Embryonic facial prominence (tissue), 1 donor: ENCODE measurements at regions not wholly inside any gene's neighbourhood (a gene's known extent, or its start where the extent isn't known, plus 50 kb on each side); places are given as distances from the start of the nearest gene placed in this dataset.
"Not testable (repeated sequence)": the region's sequence is repeated elsewhere in the genome, so short reads cannot be mapped to it uniquely, and the experiment has no call there.

ENCODE experiments used
- DNase-seq: peaks from one replicate; pipeline ENCODE4 v3.0.0-alpha.2; 2016; ENCODE audit errors: extremely low spot score

- DNase-seq, result not testable (repeated sequence)
These were observed 861.8 kb upstream of the INTU start for GRCh38 chr4:126770811-126771553.

- not testable (repeated sequence) for DNase-seq
These were observed 861.1 kb upstream of the INTU start for GRCh38 chr4:126771618-126772017.

DNA sequence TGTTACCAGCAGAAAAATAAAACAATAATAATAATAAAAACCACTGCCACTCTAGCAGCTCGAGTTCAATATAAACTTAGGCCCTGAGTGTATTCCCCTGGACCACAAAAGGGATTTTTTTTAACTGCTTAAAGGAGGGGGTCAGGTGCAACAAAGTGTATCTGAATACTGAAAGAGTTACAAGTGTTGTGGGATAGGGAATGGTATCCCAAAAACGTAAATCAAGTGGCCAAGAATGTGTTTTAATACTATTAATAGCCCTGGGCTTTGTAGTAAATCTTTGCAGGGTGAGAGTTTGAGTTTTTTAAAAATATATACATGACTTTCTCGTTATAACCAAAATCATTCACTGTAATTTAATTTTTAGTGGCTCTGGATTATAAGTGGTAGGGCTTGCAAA is 860.1 kb upstream of the INTU start:
- no peak for DNase-seq

DNA sequence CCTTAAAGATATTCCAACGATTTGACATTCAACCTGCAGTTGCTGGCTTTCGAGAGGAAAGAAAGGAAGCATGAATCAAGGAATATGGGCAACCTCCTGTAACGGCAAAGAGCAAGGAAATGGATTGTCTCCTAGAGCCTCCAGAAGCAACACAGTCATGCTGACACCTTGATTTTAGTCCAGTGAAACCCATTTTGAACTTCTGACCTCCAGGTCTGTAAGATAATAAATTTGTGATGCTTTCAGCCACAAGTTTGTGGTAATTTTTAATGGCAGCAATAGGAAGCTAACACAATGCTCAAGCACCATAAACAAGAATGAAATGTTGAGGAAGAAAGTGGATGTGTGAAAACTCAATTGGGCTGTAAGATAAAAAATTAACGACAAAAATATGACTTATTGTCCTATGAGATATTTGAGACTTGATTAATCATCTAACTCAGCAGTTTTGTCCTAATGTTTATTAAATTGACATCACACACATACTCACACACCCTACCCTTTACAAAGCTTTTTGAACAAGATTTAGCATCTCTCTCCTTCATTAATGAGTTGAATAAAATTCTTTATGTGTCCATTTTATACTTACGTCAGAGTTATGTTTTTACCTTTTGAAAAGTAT is 857.2 kb upstream of the INTU start:
- DNase-seq, result no peak

- no peak for DNase-seq
These were observed 856.4 kb upstream of the INTU start for GRCh38 chr4:126776361-126776760.

GRCh38 chr4:126777649-126778048 is 855.1 kb upstream of the INTU start:
- no peak for DNase-seq

DNA sequence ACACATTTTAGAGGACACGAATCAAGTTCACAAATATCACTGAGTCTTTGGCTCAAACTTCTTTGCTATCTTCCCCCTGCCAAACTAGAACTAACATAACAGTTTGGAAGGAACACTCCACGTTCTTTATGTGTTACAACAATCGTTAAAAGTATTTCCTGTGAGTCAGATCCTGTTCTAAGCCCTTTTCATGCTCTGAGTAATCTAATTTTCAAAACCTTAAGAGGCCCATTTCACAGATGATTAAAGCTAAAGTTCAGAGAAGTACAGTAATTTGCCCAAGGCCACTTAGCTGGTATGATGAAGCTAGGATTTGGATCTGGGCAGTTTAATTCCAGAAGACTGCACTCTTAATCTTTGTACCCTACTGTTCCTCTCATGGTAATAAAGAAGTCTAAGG is 854.4 kb upstream of the INTU start:
- DNase-seq, result no peak

DNA sequence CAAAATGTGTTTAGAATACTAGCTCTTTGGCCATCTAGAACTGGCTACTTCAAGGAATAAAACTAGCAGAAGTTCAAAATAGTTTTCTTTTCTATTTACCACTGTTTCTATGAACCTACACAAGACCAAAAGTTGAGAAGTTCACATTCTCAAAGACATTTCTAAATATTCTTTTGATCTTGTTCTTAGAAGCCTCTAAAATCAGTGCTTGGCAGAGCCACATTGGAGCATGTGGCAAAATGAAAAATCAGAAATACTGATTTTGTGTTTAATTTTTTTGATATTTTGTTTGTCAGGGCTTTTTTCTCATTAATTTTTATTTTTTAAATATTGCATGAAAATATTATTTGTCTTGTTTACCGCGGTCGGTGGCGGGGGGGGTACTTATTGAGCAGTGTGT is 853.8 kb upstream of the INTU start:
- DNase-seq, result no peak

GRCh38 chr4:126779436-126780166 is 853.2 kb upstream of the INTU start:
- DNase-seq, result no peak

- no peak for DNase-seq
These were observed 849.6 kb upstream of the INTU start for GRCh38 chr4:126783191-126783590.

DNA sequence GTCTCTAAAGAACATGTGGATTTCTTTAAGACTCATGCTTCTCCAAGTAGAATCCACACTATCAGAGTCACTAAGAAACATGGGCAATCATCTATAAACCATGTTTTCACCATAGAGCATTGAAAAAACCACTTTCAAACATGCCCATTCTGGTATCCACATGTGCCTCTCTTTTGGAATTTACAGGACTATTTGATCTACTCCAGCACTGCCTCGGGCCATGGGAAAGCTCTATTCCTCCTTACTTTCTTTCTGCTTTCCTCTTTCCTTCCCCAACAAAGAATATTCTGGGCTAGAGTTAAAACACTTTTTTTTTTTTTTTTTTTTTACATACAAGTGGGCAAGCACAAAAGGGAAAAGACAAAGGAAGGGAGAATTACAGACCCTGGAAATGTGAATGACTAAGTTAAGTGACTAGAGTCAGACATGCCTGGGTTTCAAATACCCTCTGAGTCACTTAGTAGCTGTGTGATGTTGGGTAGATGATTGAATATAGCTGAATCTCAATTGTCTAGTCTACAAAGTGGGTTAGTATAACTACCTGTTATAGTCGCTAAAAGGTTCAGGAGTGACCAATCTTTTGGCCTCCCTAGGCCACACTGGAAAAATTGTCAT is 847.7 kb upstream of the INTU start:
- no peak for DNase-seq

GRCh38 chr4:126790633-126791032 is 842.1 kb upstream of the INTU start:
- no peak for DNase-seq

DNA sequence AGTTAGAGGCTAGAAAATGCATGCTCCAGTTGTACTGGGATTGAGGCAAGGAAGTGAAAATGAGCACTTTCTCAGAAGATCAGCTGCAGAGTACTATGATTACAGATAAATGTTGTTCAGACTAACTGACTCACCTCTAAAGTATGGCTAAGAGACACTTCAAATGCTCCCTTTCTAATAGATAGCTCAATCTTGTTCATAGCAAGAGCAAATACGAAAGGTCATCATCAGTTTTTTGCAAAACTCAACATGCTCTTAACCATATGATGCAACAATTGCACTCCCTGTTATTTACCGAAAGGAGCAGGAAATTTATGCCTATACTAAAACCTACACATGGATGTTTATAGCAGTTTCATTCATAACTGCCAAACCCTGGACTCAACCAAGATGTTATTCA is 838.4 kb upstream of the INTU start:
- no peak for DNase-seq

GRCh38 chr4:126798214-126798613 is 834.5 kb upstream of the INTU start:
- DNase-seq, result no peak

DNA sequence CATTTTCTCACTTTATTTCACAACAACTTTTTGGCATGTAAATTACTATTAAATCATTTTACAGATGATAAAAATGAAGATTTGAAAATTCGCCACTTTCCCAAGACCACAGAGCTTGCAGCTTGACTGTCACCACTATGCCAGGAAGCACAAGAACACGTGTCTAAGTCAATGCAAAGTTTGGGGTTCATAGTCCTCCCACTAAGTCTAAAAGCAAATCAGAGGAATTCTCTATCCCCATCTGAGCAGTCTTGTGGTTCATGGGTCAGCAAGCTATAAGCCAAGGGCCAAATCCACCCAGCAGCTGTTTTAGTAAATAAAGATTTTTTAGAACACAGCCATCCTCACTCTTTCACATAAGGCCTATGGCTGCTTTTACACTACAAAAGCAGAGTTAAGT is 833.3 kb upstream of the INTU start:
- no peak for DNase-seq

DNA sequence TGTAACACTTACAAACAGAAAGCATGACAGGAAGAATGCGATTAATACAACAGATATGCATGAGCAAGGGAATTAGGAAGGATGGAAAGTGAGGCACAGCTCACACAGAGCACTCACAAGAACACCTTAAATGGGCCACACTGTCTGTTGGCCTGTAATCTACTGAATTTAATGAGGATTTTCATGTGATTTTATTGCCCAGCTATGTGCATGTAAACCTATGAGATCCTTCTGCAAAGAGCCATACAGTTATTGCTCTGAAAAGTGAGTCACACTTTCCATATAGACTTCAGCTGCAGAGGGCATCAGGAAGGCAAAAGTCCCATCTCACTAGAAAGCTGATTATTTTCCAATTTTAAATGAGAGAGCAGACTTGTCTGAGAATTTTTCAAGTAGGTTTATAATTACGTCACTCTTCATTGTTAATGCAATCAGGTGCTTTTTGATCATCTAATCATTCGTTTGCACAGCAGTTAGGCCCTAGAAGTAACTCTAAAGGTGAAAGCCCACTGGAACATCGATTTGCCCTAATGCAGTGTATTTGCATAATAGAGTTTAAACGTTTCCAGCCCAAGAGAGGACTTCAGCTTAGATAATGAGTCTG is 832.7 kb upstream of the INTU start:
- peak; percentile 21 for DNase-seq

DNA sequence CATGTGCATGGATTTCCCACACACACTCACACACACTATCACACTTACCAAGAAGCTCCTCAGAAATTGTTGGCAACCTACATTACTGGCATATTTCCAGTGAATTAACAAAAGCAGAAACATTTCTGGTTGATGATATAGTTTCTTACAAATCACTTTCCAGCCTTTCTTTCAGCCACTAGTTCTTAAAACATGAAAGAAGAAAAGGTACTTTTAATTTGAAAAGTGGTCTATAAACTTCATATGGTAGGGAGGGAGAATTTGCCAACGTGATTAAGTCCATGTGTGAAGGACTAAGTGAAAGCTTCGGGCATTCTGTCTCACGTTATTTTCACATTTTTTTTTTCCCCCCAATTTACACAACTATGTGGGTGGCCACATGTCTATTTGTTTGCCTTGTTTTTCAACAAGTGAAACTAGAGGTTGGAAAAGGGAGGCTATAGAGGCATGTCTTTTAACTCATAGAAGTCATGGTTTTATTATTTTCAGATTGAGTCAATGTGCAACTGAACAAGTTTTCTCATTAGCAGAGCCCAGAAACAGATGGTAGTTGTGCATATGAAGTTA is 832.1 kb upstream of the INTU start:
- peak; percentile 70 for DNase-seq

- DNase-seq, result no peak
These were observed 825.6 kb upstream of the INTU start for GRCh38 chr4:126807132-126807531.

- no peak for DNase-seq
These were observed 820.7 kb upstream of the INTU start for GRCh38 chr4:126812076-126812475.

DNA sequence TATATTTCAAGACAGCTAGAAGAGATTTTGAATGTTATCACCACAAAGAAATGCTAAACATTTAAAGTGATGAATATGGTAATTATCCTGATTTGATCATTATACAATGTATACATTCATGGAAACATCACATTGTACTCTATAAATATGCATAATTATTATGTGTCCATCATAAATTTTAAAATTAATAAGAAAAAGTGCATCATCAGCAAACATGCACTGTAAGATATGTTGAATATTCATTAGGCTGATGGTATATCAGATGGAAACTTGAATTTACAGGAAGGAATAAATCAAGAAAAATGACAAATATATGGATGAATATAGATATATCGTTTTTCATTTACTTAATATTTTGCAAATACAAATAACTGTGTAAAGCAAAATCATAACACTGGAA is 812.1 kb upstream of the INTU start:
- DNase-seq, result no peak

GRCh38 chr4:126821152-126821551 is 811.6 kb upstream of the INTU start:
- DNase-seq, result no peak

DNA sequence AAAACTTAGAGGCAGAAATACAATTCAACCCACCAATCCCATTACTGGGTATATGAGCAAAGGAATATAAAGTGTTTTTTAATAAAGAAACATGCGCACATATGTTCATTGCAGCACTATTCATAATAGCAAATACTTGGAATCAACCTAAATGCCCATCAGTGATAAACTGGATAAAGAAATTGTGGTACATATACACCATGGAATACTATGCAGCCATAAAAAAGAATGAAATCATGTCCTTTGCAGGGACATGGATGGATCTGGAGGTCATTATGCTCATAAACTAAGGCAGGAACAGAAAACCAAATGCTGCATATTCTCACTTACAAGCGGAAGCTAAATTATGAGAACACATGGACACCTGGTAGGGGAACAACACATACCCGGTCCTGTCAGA is 807.7 kb upstream of the INTU start:
- no peak for DNase-seq
